ENCODE measurements at regions not wholly inside any gene's neighbourhood (a gene's known extent, or its start where the extent isn't known, plus 50 kb on each side); places are given as distances from the start of the nearest gene placed in this dataset.

DNA sequence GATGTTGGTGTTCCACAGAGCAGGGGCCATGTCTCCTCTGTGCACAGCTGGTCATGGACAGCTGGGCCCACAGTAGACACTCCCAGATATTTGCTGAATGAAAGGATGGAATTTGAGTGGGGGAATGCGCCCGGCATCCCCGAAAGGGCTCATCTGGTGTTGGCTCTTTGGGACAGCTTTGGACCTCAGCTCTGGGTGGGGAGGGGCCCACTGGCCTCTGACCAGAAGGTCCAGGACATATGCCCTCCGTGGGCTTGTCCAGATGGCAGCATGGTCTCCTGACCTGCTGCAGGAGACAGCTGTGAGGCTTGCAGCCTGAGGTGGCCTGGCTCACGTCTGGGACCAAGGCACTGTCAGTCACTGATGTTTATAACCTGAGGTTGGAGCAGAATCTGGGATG, 160.4 kb upstream of the AJAP1 start:
- Histone ChIP-seq H3K36me3 (ENCODE audit: insufficient read depth) (no peaks in the 10 kb centered on the region), H3K4me2 (no peak overlapping the region), H3K4me1 (ENCODE audit: low read depth, poor library complexity, severe bottlenecking) (no peaks in the 10 kb centered on the region), H3K27ac (no peak overlapping the region), H2AFZ (ENCODE audit: low read depth) (no peak overlapping the region), H3K27me3 (ENCODE audit: insufficient read depth, low read depth) (no peaks in the 10 kb centered on the region), H3K79me2 (ENCODE audit: insufficient read depth, low read depth) (no peaks in the 10 kb centered on the region), H3K4me3 (IDR thresholded peaks at IDR 0.05; ENCODE audit: insufficient read depth, low read depth, low read length) (no peak overlapping the region), H3K9ac (no peak overlapping the region), H4K20me1 (ENCODE audit: insufficient read depth) (no peaks in the 10 kb centered on the region)
- TF ChIP-seq, protein P1, sequence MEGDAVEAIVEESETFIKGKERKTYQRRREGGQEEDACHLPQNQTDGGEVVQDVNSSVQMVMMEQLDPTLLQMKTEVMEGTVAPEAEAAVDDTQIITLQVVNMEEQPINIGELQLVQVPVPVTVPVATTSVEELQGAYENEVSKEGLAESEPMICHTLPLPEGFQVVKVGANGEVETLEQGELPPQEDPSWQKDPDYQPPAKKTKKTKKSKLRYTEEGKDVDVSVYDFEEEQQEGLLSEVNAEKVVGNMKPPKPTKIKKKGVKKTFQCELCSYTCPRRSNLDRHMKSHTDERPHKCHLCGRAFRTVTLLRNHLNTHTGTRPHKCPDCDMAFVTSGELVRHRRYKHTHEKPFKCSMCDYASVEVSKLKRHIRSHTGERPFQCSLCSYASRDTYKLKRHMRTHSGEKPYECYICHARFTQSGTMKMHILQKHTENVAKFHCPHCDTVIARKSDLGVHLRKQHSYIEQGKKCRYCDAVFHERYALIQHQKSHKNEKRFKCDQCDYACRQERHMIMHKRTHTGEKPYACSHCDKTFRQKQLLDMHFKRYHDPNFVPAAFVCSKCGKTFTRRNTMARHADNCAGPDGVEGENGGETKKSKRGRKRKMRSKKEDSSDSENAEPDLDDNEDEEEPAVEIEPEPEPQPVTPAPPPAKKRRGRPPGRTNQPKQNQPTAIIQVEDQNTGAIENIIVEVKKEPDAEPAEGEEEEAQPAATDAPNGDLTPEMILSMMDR (conservative IDR thresholded peaks at IDR 0.05; ENCODE audit: low read depth, low read length), result no peak

DNA sequence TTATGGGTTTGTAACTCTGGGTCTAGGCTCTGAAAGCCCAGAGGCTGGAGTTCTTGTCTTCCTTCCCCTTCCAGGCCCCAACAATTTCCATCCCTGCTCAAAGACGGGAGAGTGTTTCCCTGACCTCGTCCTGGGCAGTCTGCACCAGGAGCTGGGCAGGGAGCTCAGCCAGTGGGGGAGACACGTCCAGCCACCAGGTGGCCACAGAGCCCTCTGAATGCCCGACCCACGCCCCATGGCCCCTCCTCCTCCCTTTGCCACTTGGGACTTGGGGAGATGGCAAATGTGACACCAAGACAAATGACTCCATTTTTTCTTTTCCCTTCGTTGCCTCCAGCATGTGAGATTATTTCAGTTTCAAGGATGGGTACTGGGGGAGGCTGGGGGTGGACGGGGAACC, 159.9 kb upstream of the AJAP1 start:
- H3K4me1 ChIP-seq (ENCODE audit: low read depth, poor library complexity, severe bottlenecking), result no peaks in the 10 kb centered on the region
- no peak overlapping the region for H3K4me2 ChIP-seq

GRCh38 chr1:4495809-4496208, 158.6 kb upstream of the AJAP1 start:
- Histone ChIP-seq H3K4me2 (no peak overlapping the region), H3K27ac (no peak overlapping the region)
- TF ChIP-seq, protein P1 (conservative IDR thresholded peaks at IDR 0.05; ENCODE audit: low read depth, low read length), result no peak

More for the DNA sequence above, 159.9 kb upstream of the AJAP1 start:
- Histone ChIP-seq H3K27me3 (ENCODE audit: insufficient read depth, low read depth) (no peaks in the 10 kb centered on the region), H3K9ac (no peak overlapping the region), H3K27ac (no peak overlapping the region), H3K36me3 (ENCODE audit: insufficient read depth) (no peaks in the 10 kb centered on the region), H4K20me1 (ENCODE audit: insufficient read depth) (no peaks in the 10 kb centered on the region), H3K79me2 (ENCODE audit: insufficient read depth, low read depth) (no peaks in the 10 kb centered on the region), H3K4me3 (IDR thresholded peaks at IDR 0.05; ENCODE audit: insufficient read depth, low read depth, low read length) (no peak overlapping the region), H2AFZ (ENCODE audit: low read depth) (no peak overlapping the region)
- TF ChIP-seq, protein P1 (conservative IDR thresholded peaks at IDR 0.05; ENCODE audit: low read depth, low read length), result no peak

DNA sequence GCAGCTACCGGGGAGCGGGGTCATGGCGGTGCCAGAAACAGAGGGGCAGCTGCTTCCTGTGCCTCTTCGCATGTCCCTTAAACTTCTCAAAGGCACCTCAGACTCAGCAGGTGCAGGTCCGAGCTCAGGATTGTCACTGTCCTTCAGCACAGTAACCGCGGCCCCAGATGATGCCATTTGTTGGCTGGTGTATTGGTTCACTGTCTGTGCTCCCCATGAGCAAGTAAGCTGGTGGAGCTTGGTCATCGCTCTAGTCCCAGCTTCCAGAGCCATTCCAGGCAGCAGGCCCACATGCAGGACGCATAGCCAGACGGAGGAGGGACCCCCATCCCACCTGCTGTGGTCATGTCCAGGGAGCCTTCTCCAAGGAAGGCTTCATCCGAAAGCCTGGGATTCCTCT, 154.0 kb upstream of the AJAP1 start:
- TF ChIP-seq, protein P1 (conservative IDR thresholded peaks at IDR 0.05; ENCODE audit: low read depth, low read length), result no peak
- H3K4me3 ChIP-seq (IDR thresholded peaks at IDR 0.05; ENCODE audit: insufficient read depth, low read depth, low read length), result no peak overlapping the region
- H3K27me3 ChIP-seq (ENCODE audit: insufficient read depth, low read depth), result no peaks in the 10 kb centered on the region
- H2AFZ ChIP-seq (ENCODE audit: low read depth), result no peak overlapping the region
- no peaks in the 10 kb centered on the region for H3K79me2 ChIP-seq (ENCODE audit: insufficient read depth, low read depth)
- no peaks in the 10 kb centered on the region for H4K20me1 ChIP-seq (ENCODE audit: insufficient read depth)
- H3K36me3 ChIP-seq (ENCODE audit: insufficient read depth), result no peaks in the 10 kb centered on the region
- no peaks in the 10 kb centered on the region for H3K4me1 ChIP-seq (ENCODE audit: low read depth, poor library complexity, severe bottlenecking)
- H3K9ac ChIP-seq, result no peak overlapping the region
- no peak overlapping the region for H3K4me2 ChIP-seq
- no peak overlapping the region for H3K27ac ChIP-seq

More at GRCh38 chr1:4495809-4496208, 158.6 kb upstream of the AJAP1 start:
- Histone ChIP-seq H3K4me1 (ENCODE audit: low read depth, poor library complexity, severe bottlenecking) (no peaks in the 10 kb centered on the region), H3K4me3 (IDR thresholded peaks at IDR 0.05; ENCODE audit: insufficient read depth, low read depth, low read length) (no peak overlapping the region), H3K79me2 (ENCODE audit: insufficient read depth, low read depth) (no peaks in the 10 kb centered on the region), H3K27me3 (ENCODE audit: insufficient read depth, low read depth) (no peaks in the 10 kb centered on the region), H4K20me1 (ENCODE audit: insufficient read depth) (no peaks in the 10 kb centered on the region), H2AFZ (ENCODE audit: low read depth) (no peak overlapping the region), H3K9ac (no peak overlapping the region), H3K36me3 (ENCODE audit: insufficient read depth) (no peaks in the 10 kb centered on the region)
